Fibroblast of skin of scalp (primary cell): ENCODE measurements at regions not wholly inside any gene's neighbourhood (a gene's known extent, or its start where the extent isn't known, plus 50 kb on each side); places are given as distances from the start of the nearest gene placed in this dataset.
"Not testable (repeated sequence)": the region's sequence is repeated elsewhere in the genome, so short reads cannot be mapped to it uniquely, and the experiment has no call there.

Source experiments
- DNase-seq: peaks from one replicate; pipeline ENCODE4 v3.0.0-alpha.2; 2013

- DNase-seq, result no peak
These were observed 91.2 kb upstream of the ERCC6L2 start for GRCh38 chr9:95784318-95784717.

GRCh38 chr9:95783426-95783975 is 92.0 kb upstream of the ERCC6L2 start:
- DNase-seq, result peak; percentile 52

GRCh38 chr9:95780751-95781150 is 94.7 kb upstream of the ERCC6L2 start:
- DNase-seq, result no peak

- no peak for DNase-seq
These were observed 95.4 kb upstream of the ERCC6L2 start for GRCh38 chr9:95780121-95780520.

- not testable (repeated sequence) for DNase-seq
These were observed 95.9 kb upstream of the ERCC6L2 start for GRCh38 chr9:95779597-95779996.

- DNase-seq, result peak; percentile 49
These were observed 96.5 kb upstream of the ERCC6L2 start for GRCh38 chr9:95778957-95779356.

- DNase-seq, result no peak
These were observed 98.4 kb upstream of the ERCC6L2 start for GRCh38 chr9:95777136-95777535.

- DNase-seq, result peak; percentile 54
These were observed 99.3 kb upstream of the ERCC6L2 start for GRCh38 chr9:95776176-95776575.

GRCh38 chr9:95775191-95775590 is 100.3 kb upstream of the ERCC6L2 start:
- DNase-seq, result no peak

GRCh38 chr9:95773053-95773418 is 102.5 kb upstream of the ERCC6L2 start:
- DNase-seq, result peak; percentile 88

GRCh38 chr9:95772320-95773052 is 103.0 kb upstream of the ERCC6L2 start:
- DNase-seq, result peak; percentile 43

- DNase-seq, result peak; percentile 76
These were observed 103.8 kb upstream of the ERCC6L2 start for GRCh38 chr9:95771556-95772246.

- peak; percentile 43 for DNase-seq
These were observed 104.8 kb upstream of the ERCC6L2 start for GRCh38 chr9:95770653-95771131.

GRCh38 chr9:95769909-95770433 is 105.5 kb upstream of the ERCC6L2 start:
- DNase-seq, result no peak

GRCh38 chr9:95769473-95769872 is 106.0 kb upstream of the ERCC6L2 start:
- no peak for DNase-seq

- no peak for DNase-seq
These were observed 108.6 kb upstream of the ERCC6L2 start for GRCh38 chr9:95766906-95767305.

GRCh38 chr9:95764533-95765319 is 110.8 kb upstream of the ERCC6L2 start:
- peak; percentile 31 for DNase-seq

- no peak for DNase-seq
These were observed 111.5 kb upstream of the ERCC6L2 start for GRCh38 chr9:95763983-95764382.

GRCh38 chr9:95763006-95763405 is 112.5 kb upstream of the ERCC6L2 start:
- no peak for DNase-seq

GRCh38 chr9:95762322-95762721 is 113.2 kb upstream of the ERCC6L2 start:
- DNase-seq, result no peak

GRCh38 chr9:95760791-95761190 is 114.7 kb upstream of the ERCC6L2 start:
- DNase-seq, result no peak

- no peak for DNase-seq
These were observed 118.1 kb upstream of the ERCC6L2 start for GRCh38 chr9:95757439-95757838.

GRCh38 chr9:95756986-95757385 is 118.5 kb upstream of the ERCC6L2 start:
- DNase-seq, result peak; percentile 88
